DOHH2 (cell line): ENCODE measurements at regions not wholly inside any gene's neighbourhood (a gene's known extent, or its start where the extent isn't known, plus 50 kb on each side); places are given as distances from the start of the nearest gene placed in this dataset.

Experiments used
- EZH2phosphoT487 ChIP-seq: fragments of 200-600 bp; sonication (generic); IDR thresholded peaks from 2 replicates; pipeline ENCODE4 v1.6.1; 2017; ENCODE audit warnings: borderline replicate concordance, mild to moderate bottlenecking, antibody characterized with exemption, low read length, moderate library complexity, mixed read lengths
- TF ChIP-seq, protein P1 (sequence below): fragments of 200-600 bp; sonication (generic); IDR thresholded peaks from one replicate; pipeline ENCODE4 v1.5.1; 2014; ENCODE audit warnings: antibody characterized with exemption, mild to moderate bottlenecking, low read depth, low read length; ENCODE audit not compliant: poor library complexity, severe bottlenecking

DNA sequence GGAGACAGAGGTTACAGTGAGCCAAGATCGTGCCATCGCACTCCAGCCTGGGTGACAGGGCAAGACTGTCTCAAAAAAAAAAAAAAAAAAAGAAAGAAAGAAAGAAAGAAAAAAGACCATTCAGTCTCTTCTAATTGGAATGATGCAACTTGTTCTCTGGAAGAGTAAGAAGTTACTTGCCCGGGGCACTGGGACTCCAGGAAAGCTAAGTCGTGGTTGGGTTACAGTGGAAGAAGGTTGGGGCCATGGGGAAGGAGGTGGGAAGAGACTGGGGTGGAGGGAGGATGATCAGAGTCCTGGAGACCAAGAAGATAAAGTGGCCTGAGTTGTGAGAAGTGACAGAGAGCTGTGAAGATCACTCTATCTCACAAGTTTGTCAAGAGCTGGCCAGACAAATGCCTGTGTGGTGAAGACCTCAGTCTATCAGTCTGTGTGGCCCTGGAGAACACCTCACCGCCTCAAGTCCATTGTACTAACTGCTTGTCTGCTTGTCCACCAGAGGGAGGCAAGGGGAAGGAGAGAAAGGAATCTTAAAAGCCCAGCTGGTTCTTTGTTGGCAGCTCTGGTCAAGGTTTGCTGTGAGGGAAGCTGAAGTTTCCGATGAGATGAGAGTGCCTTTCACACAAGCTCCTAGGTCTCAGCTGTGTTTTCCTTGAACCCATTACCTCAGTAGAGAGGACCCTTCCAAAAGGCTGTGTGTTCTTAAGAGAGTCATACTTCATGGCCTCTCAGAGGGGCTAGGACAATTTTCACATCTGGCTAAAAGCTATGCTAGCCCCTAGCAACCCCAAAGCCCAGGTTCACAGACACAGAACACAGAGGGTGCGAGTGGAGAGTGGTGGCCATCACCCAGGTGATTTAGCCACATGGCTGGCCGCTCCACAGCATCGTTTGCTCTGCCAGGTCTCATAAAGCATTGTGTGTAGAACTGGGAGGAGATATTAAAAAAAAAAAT, 72.0 kb upstream of the TMEM178A start:
- TF ChIP-seq, protein P1, sequence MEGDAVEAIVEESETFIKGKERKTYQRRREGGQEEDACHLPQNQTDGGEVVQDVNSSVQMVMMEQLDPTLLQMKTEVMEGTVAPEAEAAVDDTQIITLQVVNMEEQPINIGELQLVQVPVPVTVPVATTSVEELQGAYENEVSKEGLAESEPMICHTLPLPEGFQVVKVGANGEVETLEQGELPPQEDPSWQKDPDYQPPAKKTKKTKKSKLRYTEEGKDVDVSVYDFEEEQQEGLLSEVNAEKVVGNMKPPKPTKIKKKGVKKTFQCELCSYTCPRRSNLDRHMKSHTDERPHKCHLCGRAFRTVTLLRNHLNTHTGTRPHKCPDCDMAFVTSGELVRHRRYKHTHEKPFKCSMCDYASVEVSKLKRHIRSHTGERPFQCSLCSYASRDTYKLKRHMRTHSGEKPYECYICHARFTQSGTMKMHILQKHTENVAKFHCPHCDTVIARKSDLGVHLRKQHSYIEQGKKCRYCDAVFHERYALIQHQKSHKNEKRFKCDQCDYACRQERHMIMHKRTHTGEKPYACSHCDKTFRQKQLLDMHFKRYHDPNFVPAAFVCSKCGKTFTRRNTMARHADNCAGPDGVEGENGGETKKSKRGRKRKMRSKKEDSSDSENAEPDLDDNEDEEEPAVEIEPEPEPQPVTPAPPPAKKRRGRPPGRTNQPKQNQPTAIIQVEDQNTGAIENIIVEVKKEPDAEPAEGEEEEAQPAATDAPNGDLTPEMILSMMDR = peak; percentile 24
- TF ChIP-seq EZH2phosphoT487 = no peak
